Spleen (tissue), 11 donors: ENCODE measurements at regions not wholly inside any gene's neighbourhood (a gene's known extent, or its start where the extent isn't known, plus 50 kb on each side); places are given as distances from the start of the nearest gene placed in this dataset.

Experiments used
- DNase-seq: peaks from one replicate; pipeline ENCODE4 v3.0.0-alpha.2; 2020
- H3K27ac ChIP-seq, 8 donors: fragments of 200-600 bp; sonication (generic) in 7 of 8; 1 replicate in 4 of 8; 2 replicates in 4 of 8; pipeline versions ENCODE4 v1.5.0 to v1.8.0; 2016 to 2021; ENCODE audit warnings: inconsistent platforms in 4 of 8, mild to moderate bottlenecking in 4 of 8, moderate library complexity in 1 of 8
- H3K27me3 ChIP-seq, 7 donors: fragments of 200-600 bp; sonication (generic) in 6 of 7; replicated peaks in 1 of 7; 1 replicate in 4 of 7; 2 replicates in 3 of 7; pipeline versions ENCODE4 v1.5.0 to v1.8.0; 2016 to 2021; ENCODE audit warnings: inconsistent platforms in 3 of 7, mild to moderate bottlenecking in 1 of 7
- H3K36me3 ChIP-seq, 6 donors: fragments of 200-600 bp; sonication (generic) in 5 of 6; 1 replicate in 4 of 6; 2 replicates in 2 of 6; pipeline versions ENCODE4 v1.5.0 to v1.8.0; 2016 to 2021; ENCODE audit warnings: inconsistent platforms in 2 of 6
- H3K4me1 ChIP-seq, 6 donors: fragments of 200-600 bp; sonication (generic) in 5 of 6; 1 replicate in 3 of 6; 2 replicates in 3 of 6; pipeline versions ENCODE4 v1.5.0 to v1.8.0; 2016 to 2021; ENCODE audit warnings: inconsistent platforms in 3 of 6
- H3K4me3 ChIP-seq, 8 donors: fragments of 200-600 bp; sonication (generic) in 7 of 8; 1 replicate in 4 of 8; 2 replicates in 4 of 8; pipeline versions ENCODE4 v1.5.0 to v1.8.0; 2016 to 2021; ENCODE audit warnings: inconsistent platforms in 4 of 8, mild to moderate bottlenecking in 4 of 8, moderate library complexity in 2 of 8
- H3K9me3 ChIP-seq, 8 donors: fragments of 200-600 bp; sonication (generic) in 7 of 8; 1 replicate in 4 of 8; 2 replicates in 4 of 8; pipeline versions ENCODE4 v1.5.0 to v1.8.0; 2016 to 2021; ENCODE audit warnings: inconsistent platforms in 4 of 8
- POLR2A ChIP-seq, 3 donors: fragments of 450-650 bp; IDR thresholded peaks; one replicate each; pipeline ENCODE4 v1.5.1; 2017; ENCODE audit warnings: antibody characterized with exemption in 3 of 3, mild to moderate bottlenecking in 1 of 3
- POLR2AphosphoS5 ChIP-seq, 3 donors: sonication (generic); formaldehyde crosslinking; IDR thresholded peaks; one replicate each; pipeline ENCODE4 v1.5.1; 2017; ENCODE audit warnings: antibody characterized with exemption in 3 of 3
- WGBS, 5 donors: extraction: QIAGEN DNeasy Blood & Tissue Kit in 3 of 5; methylation state at CpG; one replicate each; pipeline versions ENCODE4 v1.1.5 to v1.1.7; 2013 to 2018; 5-methylcytosine and 5-hydroxymethylcytosine counted together
- intact Hi-C: fragments of 100-400 bp; cut with DNase I; formaldehyde crosslinking; loops from one replicate; pipeline ENCODE4 v1.15.0; 2023; ENCODE audit warnings: low total_unique reads
- TF ChIP-seq, protein P1 (sequence below), 11 experiments: fragments of 200-600 bp in 7 of 11; fragments of 450-650 bp in 4 of 11; sonication (generic) in 4 of 11; IDR thresholded peaks in 8 of 11; conservative IDR thresholded peaks in 3 of 11; 1 replicate in 7 of 11; 2 replicates in 4 of 11; pipeline versions ENCODE4 v1.4.0 to v1.8.0; 2016 to 2021; ENCODE audit warnings: antibody characterized with exemption in 11 of 11, inconsistent platforms in 4 of 11, mild to moderate bottlenecking in 1 of 11
- donor health status: healthy with polysubstance abuse.
- donor health status: DM: no; HTN: no; CAD: no; lungs with moderate emphysema.
- donor health status: DM: no; HTN: no; CAD: no.
- donor health status: Bipolar disorder and iron deficiency.
- donor health status: healthy.
- donor health status: DM: no; HTN: no; CAD: no.
- donor health status: DM: yes; HTN: yes; CAD: no.

DNA sequence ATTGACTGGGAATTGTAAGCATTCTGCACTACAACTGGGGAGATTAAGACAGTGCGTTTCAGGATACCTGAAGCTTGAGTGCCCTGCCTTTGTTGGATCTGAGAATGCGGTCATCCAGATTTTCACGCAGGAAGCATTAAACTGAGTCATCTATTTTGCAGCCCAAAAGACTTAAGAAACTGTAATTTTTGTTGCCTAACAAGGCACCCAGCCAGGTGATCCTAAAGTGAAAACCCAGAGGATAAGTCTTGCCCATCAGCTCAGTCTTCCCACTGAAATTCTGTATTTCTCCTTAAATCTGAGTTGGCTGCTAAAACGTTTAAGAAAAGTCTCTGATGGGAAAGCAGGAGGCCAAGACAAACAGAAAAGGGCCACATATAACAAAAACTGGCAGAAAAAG, 242.5 kb upstream of the TMCO5A start:
- no peak overlapping the region for H3K4me3 ChIP-seq
- TF ChIP-seq, protein P1, sequence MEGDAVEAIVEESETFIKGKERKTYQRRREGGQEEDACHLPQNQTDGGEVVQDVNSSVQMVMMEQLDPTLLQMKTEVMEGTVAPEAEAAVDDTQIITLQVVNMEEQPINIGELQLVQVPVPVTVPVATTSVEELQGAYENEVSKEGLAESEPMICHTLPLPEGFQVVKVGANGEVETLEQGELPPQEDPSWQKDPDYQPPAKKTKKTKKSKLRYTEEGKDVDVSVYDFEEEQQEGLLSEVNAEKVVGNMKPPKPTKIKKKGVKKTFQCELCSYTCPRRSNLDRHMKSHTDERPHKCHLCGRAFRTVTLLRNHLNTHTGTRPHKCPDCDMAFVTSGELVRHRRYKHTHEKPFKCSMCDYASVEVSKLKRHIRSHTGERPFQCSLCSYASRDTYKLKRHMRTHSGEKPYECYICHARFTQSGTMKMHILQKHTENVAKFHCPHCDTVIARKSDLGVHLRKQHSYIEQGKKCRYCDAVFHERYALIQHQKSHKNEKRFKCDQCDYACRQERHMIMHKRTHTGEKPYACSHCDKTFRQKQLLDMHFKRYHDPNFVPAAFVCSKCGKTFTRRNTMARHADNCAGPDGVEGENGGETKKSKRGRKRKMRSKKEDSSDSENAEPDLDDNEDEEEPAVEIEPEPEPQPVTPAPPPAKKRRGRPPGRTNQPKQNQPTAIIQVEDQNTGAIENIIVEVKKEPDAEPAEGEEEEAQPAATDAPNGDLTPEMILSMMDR (IDR thresholded peaks at IDR 0.05 in 8 of 11, conservative IDR thresholded peaks at IDR 0.05 in 3 of 11) = no peak
- TF ChIP-seq POLR2AphosphoS5 (IDR thresholded peaks at IDR 0.05) = no peak
- no peak for TF ChIP-seq POLR2A (IDR thresholded peaks at IDR 0.05)
- H3K27ac ChIP-seq = no peak overlapping the region
- WGBS, 5 donors = 74 to 88% (median 86%) methylated on average over 4 of the region's 4 CpGs
- H3K27me3 ChIP-seq = no peaks in the 10 kb centered on the region
- no peaks in the 10 kb centered on the region for H3K36me3 ChIP-seq
- peaks cover 0 to 21% (median 11%) of the 10 kb centered on the region in 8 donors for H3K9me3 ChIP-seq
- intact Hi-C loops = no loop called here
- DNase-seq = no peak
- H3K4me1 ChIP-seq = no peaks in the 10 kb centered on the region

DNA sequence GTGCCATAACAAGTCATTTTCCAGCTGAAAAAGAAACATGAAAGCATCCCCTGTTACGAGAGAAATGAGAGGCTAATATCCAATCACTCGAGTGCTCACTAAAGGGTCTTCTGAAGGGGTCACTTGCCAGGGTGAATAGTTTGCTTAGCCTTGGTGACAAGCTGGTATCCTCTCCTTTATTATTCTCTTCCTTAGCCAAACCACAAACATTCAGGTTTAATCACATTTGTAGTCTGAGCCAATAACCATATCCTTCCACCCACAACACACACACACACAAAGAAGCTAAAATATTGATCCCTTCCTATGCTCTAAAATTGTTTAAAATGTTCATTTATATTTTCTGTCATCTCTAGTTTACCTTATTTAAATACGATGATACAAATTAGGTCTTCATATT, 240.5 kb upstream of the TMCO5A start:
- no peak overlapping the region for H3K4me3 ChIP-seq
- no peak overlapping the region for H3K27ac ChIP-seq
- peaks cover 0 to 17% (median 13%) of the 10 kb centered on the region in 8 donors for H3K9me3 ChIP-seq
- H3K36me3 ChIP-seq = no peaks in the 10 kb centered on the region
- no peaks in the 10 kb centered on the region for H3K4me1 ChIP-seq
- DNase-seq = no peak
- WGBS, 5 donors = 75 to 91% (median 87%) methylated on average over 3 of the region's 3 CpGs
- TF ChIP-seq, protein P1 (IDR thresholded peaks at IDR 0.05 in 8 of 11, conservative IDR thresholded peaks at IDR 0.05 in 3 of 11) = no peak
- no peak for TF ChIP-seq POLR2AphosphoS5 (IDR thresholded peaks at IDR 0.05)
- no peak for TF ChIP-seq POLR2A (IDR thresholded peaks at IDR 0.05)
- no peaks in the 10 kb centered on the region for H3K27me3 ChIP-seq
- intact Hi-C loops = no loop called here

DNA sequence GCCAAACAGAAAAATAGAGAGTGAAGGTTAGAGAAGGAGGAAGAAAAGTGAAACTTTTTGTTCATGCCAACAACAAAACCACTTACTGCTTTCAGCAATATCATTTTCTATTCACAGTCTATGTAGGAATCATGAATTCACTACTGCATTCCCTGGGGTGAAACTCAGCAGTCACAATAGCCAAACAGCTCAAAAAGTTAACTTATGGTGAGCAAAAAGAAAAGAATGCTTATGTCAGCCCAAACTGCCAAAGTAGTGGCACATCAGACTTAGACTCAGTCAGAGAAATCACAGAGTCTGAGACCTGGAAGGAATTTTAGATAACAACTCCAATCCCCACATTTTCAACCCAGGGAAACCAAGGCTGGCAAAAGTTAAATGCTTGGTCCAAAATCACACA, 238.7 kb upstream of the TMCO5A start:
- H3K4me1 ChIP-seq = no peaks in the 10 kb centered on the region
- H3K27me3 ChIP-seq = no peaks in the 10 kb centered on the region
- DNase-seq = no peak
- no peaks in the 10 kb centered on the region for H3K36me3 ChIP-seq
- intact Hi-C loops = no loop called here
- TF ChIP-seq POLR2A (IDR thresholded peaks at IDR 0.05) = no peak
- TF ChIP-seq, protein P1 (IDR thresholded peaks at IDR 0.05 in 8 of 11, conservative IDR thresholded peaks at IDR 0.05 in 3 of 11) = no peak
- TF ChIP-seq POLR2AphosphoS5 (IDR thresholded peaks at IDR 0.05) = no peak
- H3K4me3 ChIP-seq = no peak overlapping the region
- H3K27ac ChIP-seq = no peak overlapping the region
- peaks cover 0 to 4% (median under 1%) of the 10 kb centered on the region in 8 donors for H3K9me3 ChIP-seq

DNA sequence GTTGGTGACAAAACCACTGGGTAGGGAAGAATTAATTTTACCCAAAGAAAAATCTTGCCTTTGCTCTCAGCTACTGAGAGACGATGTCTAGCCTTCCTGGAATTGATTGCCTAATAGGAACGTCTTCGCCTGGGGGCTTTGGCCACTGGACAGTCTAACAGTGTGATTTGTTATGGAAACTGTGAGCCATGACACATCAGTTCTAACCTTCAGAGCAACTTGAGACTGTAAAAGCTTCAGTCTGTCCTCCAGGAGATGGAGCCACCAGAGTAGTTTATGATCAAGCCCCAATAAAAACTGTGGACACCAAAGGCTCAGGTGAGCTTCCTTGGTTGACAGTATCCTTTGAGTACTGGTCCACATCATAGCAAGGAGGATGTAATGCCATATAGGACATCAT, 235.8 kb upstream of the TMCO5A start:
- TF ChIP-seq POLR2A (IDR thresholded peaks at IDR 0.05) (no peak), POLR2AphosphoS5 (IDR thresholded peaks at IDR 0.05) (no peak)
- TF ChIP-seq, protein P1 (IDR thresholded peaks at IDR 0.05 in 8 of 11, conservative IDR thresholded peaks at IDR 0.05 in 3 of 11) = no peak
- no peaks in the 10 kb centered on the region for H3K36me3 ChIP-seq
- H3K4me3 ChIP-seq = no peak overlapping the region
- H3K27me3 ChIP-seq = no peaks in the 10 kb centered on the region
- H3K4me1 ChIP-seq = no peaks in the 10 kb centered on the region
- H3K9me3 ChIP-seq = peaks cover 0 to 4% (median 0%) of the 10 kb centered on the region in 8 donors
- intact Hi-C loops = no loop called here
- DNase-seq = no peak
- no peak overlapping the region for H3K27ac ChIP-seq
- WGBS, 5 donors = 77 to 92% (median 87%) methylated on average over 3 of the region's 3 CpGs
